Panc1 (cell line): ENCODE measurements at regions not wholly inside any gene's neighbourhood (a gene's known extent, or its start where the extent isn't known, plus 50 kb on each side); places are given as distances from the start of the nearest gene placed in this dataset.

Experiments
- ATAC-seq: fragments of 200-7000 bp; cut with Tn5 transposase; 2 replicates; pipeline ENCODE4 v1.9.1; 2020; ENCODE audit warnings: mild to moderate bottlenecking, moderate library complexity
- BruUV-seq: library from RNA; stranded (reverse); fragments of 400-500 nt; replicated peaks from 2 replicates; lab custom pipeline; 2021; lab: Mats Ljungman, UMichigan
- CTCF ChIA-PET: fragments of 300-600 bp; sonication (Branson Sonifier 250); formaldehyde crosslinking; loops from one replicate; lab custom pipeline; 2022; ENCODE audit warnings: antibody characterized with exemption; lab: Charles Lee
- POLR2A ChIA-PET: fragments of 300-600 bp; sonication (Branson Sonifier 250); formaldehyde crosslinking; loops from one replicate; lab custom pipeline; 2022; ENCODE audit warnings: antibody characterized with exemption; lab: Charles Lee
- DNase-seq: peaks from one replicate; pipeline ENCODE4 v3.0.0-alpha.2; 2010; ENCODE audit warnings: low read depth, low spot score
- H3K27ac ChIP-seq: 2 replicates; pipeline ENCODE4 v1.5.1; 2011; ENCODE audit warnings: mild to moderate bottlenecking, low read length, inconsistent platforms
- H3K27me3 ChIP-seq: fragments of 200-500 bp; sonication (Bioruptor generic); 2 replicates; pipeline ENCODE4 v1.6.0; 2014; ENCODE audit warnings: low read length, inconsistent platforms; ENCODE audit not compliant: control insufficient read depth, insufficient read depth
- H3K36me3 ChIP-seq: fragments of 200-500 bp; sonication (Bioruptor generic); 2 replicates; pipeline ENCODE4 v1.5.1; 2014; ENCODE audit warnings: inconsistent platforms, mild to moderate bottlenecking, low read length, moderate library complexity; ENCODE audit not compliant: control insufficient read depth, insufficient read depth
- H3K4me1 ChIP-seq: 2 replicates; pipeline ENCODE4 v1.5.1; 2011; ENCODE audit warnings: inconsistent platforms, mild to moderate bottlenecking, low read length, moderate library complexity; ENCODE audit not compliant: control insufficient read depth, insufficient read depth
- H3K4me3 ChIP-seq, 2 experiments: 2 replicates each; pipeline ENCODE4 v1.5.1; 2011 to 2012; ENCODE audit warnings: low read depth in 2 of 2, low read length in 2 of 2, mild to moderate bottlenecking in 2 of 2, inconsistent platforms in 1 of 2, moderate library complexity in 1 of 2
- H3K9me3 ChIP-seq: fragments of 200-500 bp; sonication (Bioruptor generic); 2 replicates; pipeline ENCODE4 v1.5.1; 2014; ENCODE audit warnings: low read depth, mild to moderate bottlenecking, inconsistent platforms, low read length, moderate library complexity; ENCODE audit not compliant: control insufficient read depth, insufficient read depth
- POLR2AphosphoS5 ChIP-seq: IDR thresholded peaks from 2 replicates; pipeline ENCODE4 v1.6.1; 2012; ENCODE audit warnings: mild to moderate bottlenecking, low read depth, low read length, moderate library complexity
- SIN3A ChIP-seq: IDR thresholded peaks from 2 replicates; pipeline ENCODE4 v1.6.1; 2012; ENCODE audit warnings: low read depth, mild to moderate bottlenecking, low read length, moderate library complexity, borderline replicate concordance; ENCODE audit not compliant: insufficient read depth
- TCF7L2 ChIP-seq: IDR thresholded peaks from 2 replicates; pipeline ENCODE4 v1.6.1; 2011; ENCODE audit warnings: mild to moderate bottlenecking, low read depth, low read length, inconsistent platforms
- in situ Hi-C: cut with HindIII; loops from 2 replicates; pipeline ENCODE4 v1.10.0; 2016; ENCODE audit warnings: low sequenced_read_pairs, low pct_unique_long_range_greater_than_20kb
- intact Hi-C: fragments of 100-400 bp; cut with micrococcal nuclease; formaldehyde crosslinking; loops from one replicate; pipeline ENCODE4 v1.10.0; 2022; ENCODE audit not compliant: unreplicated experiment
- TF ChIP-seq, protein P1 (sequence below): fragments of 450-650 bp; IDR thresholded peaks from 2 replicates; pipeline ENCODE4 v1.5.1; 2017; ENCODE audit warnings: mild to moderate bottlenecking
- TF ChIP-seq, protein P2 (sequence below), 2 experiments: IDR thresholded peaks; 2 replicates each; pipeline ENCODE4 v1.6.1; 2011 to 2012; ENCODE audit warnings: low read depth in 2 of 2, control low read depth in 1 of 2, low read length in 1 of 2, mild to moderate bottlenecking in 1 of 2, moderate library complexity in 1 of 2; ENCODE audit not compliant: insufficient read depth in 1 of 2

DNA sequence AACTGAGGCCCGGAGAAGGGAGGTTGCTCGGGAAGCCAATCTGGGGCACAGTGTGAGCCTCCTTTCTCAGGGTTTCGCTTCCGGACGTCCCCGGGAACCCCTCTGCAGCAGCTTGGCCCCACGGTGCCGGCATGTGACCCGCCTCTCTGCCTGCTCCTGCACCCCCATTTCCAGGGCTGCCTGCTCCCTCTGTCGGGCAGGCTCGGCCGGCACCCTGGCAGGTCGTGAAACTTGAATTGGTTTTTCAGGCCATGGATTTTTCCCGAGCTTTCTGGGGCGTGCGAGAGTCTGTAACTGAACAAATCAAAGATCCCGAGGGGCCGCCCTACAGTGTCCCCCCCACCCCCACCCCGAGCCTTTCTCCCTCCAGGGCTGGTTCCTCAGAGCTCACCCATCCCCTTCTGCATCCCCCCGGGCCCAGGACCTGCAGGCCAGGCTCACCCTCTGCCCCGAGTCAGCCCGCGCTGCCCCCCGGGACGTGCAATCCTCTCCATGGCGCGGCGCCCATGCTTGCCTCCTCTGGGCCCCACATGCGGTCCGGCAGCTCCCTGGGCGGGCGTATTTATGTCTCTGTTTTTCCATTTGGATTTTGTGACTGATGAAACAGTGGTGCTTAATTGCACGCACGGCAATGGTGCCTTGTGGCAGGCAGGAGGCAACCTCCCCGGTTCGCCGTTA is 58.1 kb downstream of the UNCX start:
- Histone ChIP-seq H3K9me3 (no peaks in the 10 kb centered on the region), H3K27me3 (no peaks in the 10 kb centered on the region), H3K4me3 (peak overlapping the region; percentile 18 to 38; a peak in 3 of 4 replicates), H3K36me3 (no peaks in the 10 kb centered on the region), H3K27ac (no peak overlapping the region; the same call in 1 of the 2 replicates), H3K4me1 (peaks cover 4% of the 10 kb centered on the region; the same call in 1 of the 2 replicates)
- intact Hi-C loops: no loop called here
- no TSS peak for BruUV-seq
- ATAC-seq: no peak
- in situ Hi-C loops: no loop called here
- POLR2A ChIA-PET: no interaction called here
- no peak for DNase-seq
- no peak for TF ChIP-seq TCF7L2
- TF ChIP-seq, protein P1, sequence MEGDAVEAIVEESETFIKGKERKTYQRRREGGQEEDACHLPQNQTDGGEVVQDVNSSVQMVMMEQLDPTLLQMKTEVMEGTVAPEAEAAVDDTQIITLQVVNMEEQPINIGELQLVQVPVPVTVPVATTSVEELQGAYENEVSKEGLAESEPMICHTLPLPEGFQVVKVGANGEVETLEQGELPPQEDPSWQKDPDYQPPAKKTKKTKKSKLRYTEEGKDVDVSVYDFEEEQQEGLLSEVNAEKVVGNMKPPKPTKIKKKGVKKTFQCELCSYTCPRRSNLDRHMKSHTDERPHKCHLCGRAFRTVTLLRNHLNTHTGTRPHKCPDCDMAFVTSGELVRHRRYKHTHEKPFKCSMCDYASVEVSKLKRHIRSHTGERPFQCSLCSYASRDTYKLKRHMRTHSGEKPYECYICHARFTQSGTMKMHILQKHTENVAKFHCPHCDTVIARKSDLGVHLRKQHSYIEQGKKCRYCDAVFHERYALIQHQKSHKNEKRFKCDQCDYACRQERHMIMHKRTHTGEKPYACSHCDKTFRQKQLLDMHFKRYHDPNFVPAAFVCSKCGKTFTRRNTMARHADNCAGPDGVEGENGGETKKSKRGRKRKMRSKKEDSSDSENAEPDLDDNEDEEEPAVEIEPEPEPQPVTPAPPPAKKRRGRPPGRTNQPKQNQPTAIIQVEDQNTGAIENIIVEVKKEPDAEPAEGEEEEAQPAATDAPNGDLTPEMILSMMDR: no peak
- TF ChIP-seq SIN3A: no peak
- CTCF ChIA-PET: no interaction called here

DNA sequence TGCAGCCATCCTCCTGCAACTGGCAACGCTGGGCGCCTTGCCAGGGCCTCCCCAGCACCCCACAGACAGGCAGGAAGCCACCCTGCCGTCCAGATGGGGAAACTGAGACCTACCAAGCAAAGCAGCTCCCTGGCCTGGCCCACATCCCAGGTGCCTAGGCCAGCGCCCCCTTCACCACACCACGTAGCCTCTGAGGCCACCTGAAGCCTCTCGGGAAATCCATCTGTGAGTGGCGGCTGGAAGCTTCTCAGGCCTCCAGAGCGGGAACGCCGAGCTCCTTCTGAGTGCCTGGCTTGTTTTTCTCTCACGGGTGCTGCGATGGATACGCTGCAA is 58.7 kb downstream of the UNCX start:
- Histone ChIP-seq H3K36me3 (no peaks in the 10 kb centered on the region), H3K27ac (peak overlapping the region; percentile 57; the same call in 1 of the 2 replicates), H3K9me3 (no peaks in the 10 kb centered on the region), H3K4me3 (no peak overlapping the region), H3K4me1 (peaks cover 6% of the 10 kb centered on the region; the same call in 1 of the 2 replicates), H3K27me3 (no peaks in the 10 kb centered on the region)
- intact Hi-C loops: no loop called here
- ChIA-PET CTCF (no interaction called here), POLR2A (no interaction called here)
- BruUV-seq: no TSS peak
- ATAC-seq: no peak
- in situ Hi-C loops: no loop called here
- TF ChIP-seq, protein P2, sequence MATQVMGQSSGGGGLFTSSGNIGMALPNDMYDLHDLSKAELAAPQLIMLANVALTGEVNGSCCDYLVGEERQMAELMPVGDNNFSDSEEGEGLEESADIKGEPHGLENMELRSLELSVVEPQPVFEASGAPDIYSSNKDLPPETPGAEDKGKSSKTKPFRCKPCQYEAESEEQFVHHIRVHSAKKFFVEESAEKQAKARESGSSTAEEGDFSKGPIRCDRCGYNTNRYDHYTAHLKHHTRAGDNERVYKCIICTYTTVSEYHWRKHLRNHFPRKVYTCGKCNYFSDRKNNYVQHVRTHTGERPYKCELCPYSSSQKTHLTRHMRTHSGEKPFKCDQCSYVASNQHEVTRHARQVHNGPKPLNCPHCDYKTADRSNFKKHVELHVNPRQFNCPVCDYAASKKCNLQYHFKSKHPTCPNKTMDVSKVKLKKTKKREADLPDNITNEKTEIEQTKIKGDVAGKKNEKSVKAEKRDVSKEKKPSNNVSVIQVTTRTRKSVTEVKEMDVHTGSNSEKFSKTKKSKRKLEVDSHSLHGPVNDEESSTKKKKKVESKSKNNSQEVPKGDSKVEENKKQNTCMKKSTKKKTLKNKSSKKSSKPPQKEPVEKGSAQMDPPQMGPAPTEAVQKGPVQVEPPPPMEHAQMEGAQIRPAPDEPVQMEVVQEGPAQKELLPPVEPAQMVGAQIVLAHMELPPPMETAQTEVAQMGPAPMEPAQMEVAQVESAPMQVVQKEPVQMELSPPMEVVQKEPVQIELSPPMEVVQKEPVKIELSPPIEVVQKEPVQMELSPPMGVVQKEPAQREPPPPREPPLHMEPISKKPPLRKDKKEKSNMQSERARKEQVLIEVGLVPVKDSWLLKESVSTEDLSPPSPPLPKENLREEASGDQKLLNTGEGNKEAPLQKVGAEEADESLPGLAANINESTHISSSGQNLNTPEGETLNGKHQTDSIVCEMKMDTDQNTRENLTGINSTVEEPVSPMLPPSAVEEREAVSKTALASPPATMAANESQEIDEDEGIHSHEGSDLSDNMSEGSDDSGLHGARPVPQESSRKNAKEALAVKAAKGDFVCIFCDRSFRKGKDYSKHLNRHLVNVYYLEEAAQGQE (IDR thresholded peaks at IDR 0.05; ENCODE audit: insufficient read depth in 1 of 2, low read depth in 2 of 2, low read length in 1 of 2): no peak
- TF ChIP-seq TCF7L2 (no peak), SIN3A (no peak), POLR2AphosphoS5 (no peak)
- TF ChIP-seq, protein P1: no peak
- DNase-seq: no peak
